SJSA1 (cell line): ENCODE measurements at regions not wholly inside any gene's neighbourhood (a gene's known extent, or its start where the extent isn't known, plus 50 kb on each side); places are given as distances from the start of the nearest gene placed in this dataset.

Experiments
- DNase-seq, 2 experiments: peaks; one replicate each; pipeline ENCODE4 v3.0.0-alpha.2; 2015 to 2020; ENCODE audit warnings: low spot score in 2 of 2, low read depth in 1 of 2
- H3K27ac ChIP-seq: fragments of 250-450 bp; sonication (Bioruptor Pico); 2 replicates; pipeline ENCODE4 v1.5.1; 2020; ENCODE audit warnings: mild to moderate bottlenecking, moderate library complexity
- H3K27me3 ChIP-seq: fragments of 250-450 bp; sonication (Bioruptor Pico); replicated peaks from 2 replicates; pipeline ENCODE4 v1.5.1; 2020; ENCODE audit warnings: mild to moderate bottlenecking, moderate library complexity
- H3K36me3 ChIP-seq: fragments of 250-450 bp; sonication (Bioruptor Pico); 2 replicates; pipeline ENCODE4 v1.5.1; 2020; ENCODE audit warnings: mild to moderate bottlenecking
- H3K4me1 ChIP-seq: fragments of 250-450 bp; sonication (Bioruptor Pico); replicated peaks from 2 replicates; pipeline ENCODE4 v1.6.1; 2021; ENCODE audit warnings: mild to moderate bottlenecking
- H3K4me3 ChIP-seq: fragments of 250-450 bp; sonication (Bioruptor Pico); 2 replicates; pipeline ENCODE4 v1.5.1; 2020; ENCODE audit warnings: mild to moderate bottlenecking
- H3K9me3 ChIP-seq: fragments of 250-450 bp; sonication (Bioruptor Pico); replicated peaks from 2 replicates; pipeline ENCODE4 v1.5.1; 2020; ENCODE audit warnings: mild to moderate bottlenecking

DNA sequence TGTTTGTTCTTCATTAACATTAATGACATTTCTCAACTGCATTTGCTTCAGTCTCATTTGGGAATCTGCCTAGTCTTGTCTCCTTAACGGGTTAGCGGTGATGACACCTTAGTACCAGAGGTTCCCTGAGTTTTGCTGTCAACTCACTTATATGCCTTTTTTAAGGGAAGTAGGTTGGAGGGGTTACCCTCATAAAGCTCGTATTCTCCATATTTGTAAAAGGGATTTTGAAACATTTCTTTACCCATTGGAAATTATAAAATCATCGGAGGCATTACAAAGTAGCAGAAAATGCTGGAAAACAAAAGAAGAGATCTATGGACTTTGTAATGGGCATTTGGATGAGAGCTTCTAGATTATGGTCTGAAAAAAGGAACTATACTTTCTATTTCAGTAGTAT is 88.7 kb upstream of the PRDM1 start:
- Histone ChIP-seq H3K27ac (no peak overlapping the region), H3K27me3 (no peaks in the 10 kb centered on the region), H3K9me3 (no peaks in the 10 kb centered on the region), H3K4me3 (no peak overlapping the region), H3K4me1 (peaks cover 10% of the 10 kb centered on the region), H3K36me3 (peaks cover 4% of the 10 kb centered on the region)
- DNase-seq, result no peak

DNA sequence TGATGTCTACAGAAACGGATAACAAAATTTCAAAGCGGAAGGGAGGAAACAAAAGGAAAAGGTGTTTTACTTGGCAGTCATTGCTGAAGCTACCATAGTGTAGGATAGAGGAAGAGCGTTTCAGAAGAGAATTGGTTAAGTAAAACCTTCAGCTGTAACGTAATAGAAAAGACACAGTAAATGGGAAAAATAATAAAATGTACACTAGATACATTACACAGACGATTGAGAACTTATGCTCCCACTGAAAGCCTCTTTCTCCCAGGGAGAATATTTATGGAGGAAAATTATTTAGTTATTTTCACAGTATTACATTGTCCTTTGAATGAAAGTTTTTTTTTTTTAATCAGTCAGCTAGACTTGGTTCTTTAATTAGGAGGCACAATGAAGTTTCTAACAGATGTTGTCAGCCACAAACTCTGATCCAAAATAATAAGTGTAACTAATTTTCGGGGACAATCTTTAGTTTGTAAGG is 90.7 kb upstream of the PRDM1 start:
- H3K4me3 ChIP-seq, result peak overlapping the region; percentile 66
- peaks cover 17% of the 10 kb centered on the region for H3K4me1 ChIP-seq
- peak overlapping the region; percentile 88 for H3K27ac ChIP-seq
- no peaks in the 10 kb centered on the region for H3K27me3 ChIP-seq
- H3K9me3 ChIP-seq, result no peaks in the 10 kb centered on the region
- peak in 1 of 2 experiments; percentile 15 for DNase-seq
- peaks cover 4% of the 10 kb centered on the region for H3K36me3 ChIP-seq

DNA sequence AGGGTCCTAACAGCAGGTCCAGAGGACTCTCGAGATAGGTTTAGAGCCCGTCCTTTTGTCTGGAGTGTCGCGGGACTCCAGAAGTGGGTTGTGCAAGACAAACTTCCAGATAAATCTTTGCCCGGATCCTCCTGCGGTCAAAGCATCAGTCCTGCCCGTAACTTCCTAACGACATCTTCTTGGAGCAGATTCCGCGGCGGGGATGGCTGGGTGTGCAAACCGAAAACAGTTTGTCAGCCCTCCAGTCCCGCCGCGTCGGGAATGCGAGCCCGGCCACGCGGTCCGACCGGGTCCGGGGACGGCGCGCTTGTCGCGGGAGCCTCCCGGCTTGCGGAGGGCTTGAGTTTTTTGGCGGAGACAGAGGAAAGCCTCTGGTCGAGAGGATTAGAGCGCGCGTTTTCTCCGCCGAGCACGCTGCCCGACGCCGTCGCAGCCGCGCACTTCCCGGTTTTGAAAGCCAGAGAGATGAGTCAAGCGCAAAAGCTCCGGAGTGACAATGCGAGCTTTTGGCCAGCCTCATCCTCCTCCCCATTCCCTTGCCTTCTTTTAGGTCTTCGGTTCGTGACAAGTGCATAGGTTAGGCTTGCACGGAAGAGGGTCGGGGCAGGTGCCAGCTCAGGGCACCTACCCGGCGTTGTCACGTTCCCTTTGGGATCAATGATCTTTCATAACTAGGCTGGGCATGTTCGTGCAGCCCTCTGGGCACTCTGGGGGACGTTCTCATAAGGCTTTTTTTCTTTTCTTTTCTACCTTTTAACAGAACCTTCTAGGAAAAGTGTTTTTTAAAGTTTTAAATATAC is 91.3 kb upstream of the PRDM1 start:
- peaks cover 17% of the 10 kb centered on the region for H3K4me1 ChIP-seq
- peak; percentile 79 to 86 for DNase-seq
- H3K36me3 ChIP-seq, result peaks cover 4% of the 10 kb centered on the region
- peak overlapping the region; percentile 88 for H3K27ac ChIP-seq
- no peaks in the 10 kb centered on the region for H3K27me3 ChIP-seq
- no peaks in the 10 kb centered on the region for H3K9me3 ChIP-seq
- peak overlapping the region; percentile 66 for H3K4me3 ChIP-seq

DNA sequence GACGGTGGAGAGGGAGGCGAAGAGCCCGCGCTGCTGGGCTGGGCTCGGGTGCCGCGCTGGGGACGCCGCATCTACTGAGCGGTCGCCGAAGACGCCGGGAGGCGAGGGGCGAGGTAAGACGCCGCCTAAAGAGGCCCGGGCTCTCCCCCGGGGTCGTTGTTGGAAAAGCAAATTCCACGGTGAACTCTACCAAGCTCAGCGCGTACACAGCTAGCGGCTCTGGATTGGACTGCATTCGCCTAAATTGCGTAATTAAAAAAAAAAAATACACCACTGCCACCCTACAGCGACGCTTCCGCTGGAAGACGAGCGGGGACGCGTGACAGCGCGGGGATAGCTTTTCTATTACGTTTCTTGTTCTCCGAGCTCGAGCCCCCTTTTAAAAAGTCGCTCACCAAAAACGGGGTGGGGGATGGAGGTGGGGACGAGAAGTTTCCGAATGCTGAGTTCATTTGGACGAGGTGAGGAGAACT is 92.0 kb upstream of the PRDM1 start:
- Histone ChIP-seq H3K9me3 (no peaks in the 10 kb centered on the region), H3K36me3 (peaks cover 4% of the 10 kb centered on the region), H3K27ac (peak overlapping the region; percentile 88), H3K27me3 (no peaks in the 10 kb centered on the region), H3K4me1 (peaks cover 17% of the 10 kb centered on the region), H3K4me3 (peak overlapping the region; percentile 66)
- DNase-seq, result peak in 1 of 2 experiments; percentile 83

DNA sequence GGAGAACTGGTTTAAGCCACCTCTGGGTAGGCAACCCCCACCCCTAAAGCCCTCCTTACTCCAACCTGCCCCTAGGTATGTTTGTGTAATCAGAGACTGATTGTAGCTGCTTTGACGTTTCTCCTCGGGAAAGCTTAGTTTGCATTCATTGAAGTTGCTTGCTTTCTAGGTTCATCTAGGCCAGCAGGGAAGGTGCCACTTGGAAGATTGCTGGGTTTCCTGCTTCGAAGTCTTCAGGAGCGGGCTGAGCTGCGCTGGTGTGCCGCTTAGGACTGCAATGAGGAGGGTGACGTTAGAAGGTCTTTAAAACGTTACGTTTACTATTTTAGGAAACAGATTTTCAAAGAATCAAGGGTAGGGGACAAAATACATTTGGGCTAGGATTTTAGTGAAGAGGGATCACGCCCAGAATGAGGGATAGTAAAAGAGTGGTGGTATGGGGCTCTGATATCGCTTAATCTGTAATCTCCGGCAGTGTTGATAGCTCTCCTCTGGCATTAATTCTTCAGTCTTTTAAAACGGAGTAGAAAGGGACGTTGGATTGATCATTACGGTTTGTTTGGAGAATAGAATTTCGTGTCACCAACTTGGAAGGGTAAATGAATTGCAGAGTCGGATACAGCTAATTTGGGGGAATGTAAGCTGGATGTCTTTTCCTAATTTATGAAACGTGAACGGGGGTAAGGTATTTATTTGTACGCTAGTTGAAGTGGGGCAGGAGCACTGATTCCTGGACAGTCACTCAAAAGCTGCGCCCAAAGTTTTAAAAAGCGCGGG is 92.6 kb upstream of the PRDM1 start:
- peaks cover 17% of the 10 kb centered on the region for H3K4me1 ChIP-seq
- DNase-seq, result no peak
- H3K27ac ChIP-seq, result peak overlapping the region; percentile 88
- H3K9me3 ChIP-seq, result no peaks in the 10 kb centered on the region
- no peaks in the 10 kb centered on the region for H3K27me3 ChIP-seq
- peaks cover 4% of the 10 kb centered on the region for H3K36me3 ChIP-seq
- peak overlapping the region; percentile 66 for H3K4me3 ChIP-seq

DNA sequence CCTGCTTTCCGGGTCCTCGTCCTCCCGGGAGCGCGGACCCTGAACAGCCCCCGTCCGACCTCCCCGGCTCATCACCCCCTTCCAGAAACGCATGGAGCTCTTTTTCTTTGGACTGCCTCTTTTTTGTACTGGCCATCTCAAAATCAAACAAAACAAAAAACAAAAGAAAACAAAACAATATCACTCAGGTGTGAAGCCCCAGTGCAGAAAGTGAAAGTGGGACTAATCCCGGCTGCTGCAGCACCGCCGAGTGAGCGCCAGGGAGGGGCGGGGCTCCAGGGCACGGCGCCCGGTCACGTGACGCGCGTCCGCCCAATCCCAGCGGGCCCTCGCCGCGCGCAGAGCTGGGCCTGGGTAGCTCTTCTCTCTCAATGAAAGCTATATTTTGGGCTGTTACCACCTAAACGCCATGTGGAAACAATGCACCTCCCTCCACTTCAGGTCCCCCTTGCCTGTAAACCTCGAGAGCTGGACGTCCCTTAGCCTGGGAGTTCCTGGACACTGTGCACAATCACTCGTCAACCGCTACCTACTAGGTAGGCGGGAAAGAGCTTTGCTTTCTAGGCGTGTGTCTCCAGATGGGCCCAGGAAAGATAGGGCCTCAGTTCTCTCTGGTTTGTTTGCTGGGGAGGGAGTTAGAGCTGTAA is 93.7 kb upstream of the PRDM1 start:
- no peak overlapping the region for H3K27ac ChIP-seq
- peak; percentile 76 to 86 for DNase-seq

DNA sequence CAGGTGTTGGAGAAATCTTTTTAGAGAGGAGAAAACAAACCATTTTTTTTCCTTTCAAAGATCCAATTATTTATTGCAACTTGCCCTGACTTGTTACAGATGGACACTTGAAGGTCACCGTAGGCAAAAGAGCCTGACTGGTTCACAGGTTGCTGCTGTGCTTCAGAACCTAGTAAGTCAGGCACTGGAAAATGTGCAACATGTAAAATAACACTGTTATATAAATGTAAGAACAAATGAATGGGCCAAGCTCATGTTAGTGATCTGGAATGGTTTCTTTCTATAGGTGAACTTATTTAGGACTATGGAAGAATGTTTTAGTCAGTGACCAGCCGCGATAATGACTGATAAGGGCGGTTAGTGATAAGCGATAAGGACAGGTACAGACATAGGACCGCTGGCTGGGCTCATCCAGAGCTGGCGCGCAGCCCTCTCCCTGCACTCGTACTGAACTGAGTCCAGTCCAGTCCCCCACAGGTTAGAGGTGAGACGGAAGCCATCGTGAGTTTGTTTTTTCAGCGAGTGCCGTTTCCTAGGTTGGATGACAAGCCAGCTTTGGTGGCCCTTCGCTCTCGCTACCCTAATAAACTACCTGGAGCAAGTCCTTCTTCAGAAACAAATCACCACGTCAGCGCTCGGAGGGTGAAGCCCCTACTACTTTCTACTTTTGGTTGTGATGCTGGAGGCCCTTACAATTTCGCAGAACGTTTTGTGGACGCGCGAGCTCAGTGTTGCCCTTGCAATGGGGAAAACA is 94.4 kb upstream of the PRDM1 start:
- H3K4me1 ChIP-seq, result peaks cover 17% of the 10 kb centered on the region
- no peaks in the 10 kb centered on the region for H3K27me3 ChIP-seq
- no peaks in the 10 kb centered on the region for H3K9me3 ChIP-seq
- peak overlapping the region; percentile 51 for H3K4me3 ChIP-seq
- H3K27ac ChIP-seq, result no peak overlapping the region
- DNase-seq, result peak in 1 of 2 experiments; percentile 13
- H3K36me3 ChIP-seq, result peaks cover 4% of the 10 kb centered on the region

More for the DNA sequence above, 93.7 kb upstream of the PRDM1 start:
- Histone ChIP-seq H3K36me3 (peaks cover 4% of the 10 kb centered on the region), H3K27me3 (no peaks in the 10 kb centered on the region), H3K4me1 (peaks cover 17% of the 10 kb centered on the region), H3K9me3 (no peaks in the 10 kb centered on the region), H3K4me3 (peak overlapping the region; percentile 51)

DNA sequence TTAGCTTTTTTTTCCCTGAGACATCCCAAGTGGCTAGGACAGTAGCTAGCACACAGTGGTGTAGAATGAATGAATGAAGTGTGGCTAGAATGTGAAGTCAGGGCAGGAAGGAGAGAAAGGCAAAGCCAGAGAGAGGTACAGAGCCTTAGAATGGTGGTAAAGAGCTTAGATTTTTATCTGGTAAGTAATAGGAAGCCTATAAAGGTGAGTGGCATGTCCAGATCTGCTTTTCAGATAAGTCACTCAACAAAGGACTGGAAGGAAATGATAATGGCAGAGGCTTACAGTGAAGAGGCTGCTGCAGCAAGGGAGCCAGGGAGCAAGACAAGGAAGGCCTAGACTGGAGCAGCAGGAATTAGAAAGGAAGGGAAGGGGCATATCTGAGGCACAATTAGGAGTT is 96.0 kb upstream of the PRDM1 start:
- H3K27ac ChIP-seq, result no peak overlapping the region
- no peak for DNase-seq
- peaks cover 17% of the 10 kb centered on the region for H3K4me1 ChIP-seq
- H3K9me3 ChIP-seq, result no peaks in the 10 kb centered on the region
- no peak overlapping the region for H3K4me3 ChIP-seq
- H3K36me3 ChIP-seq, result peaks cover 4% of the 10 kb centered on the region
- H3K27me3 ChIP-seq, result no peaks in the 10 kb centered on the region

DNA sequence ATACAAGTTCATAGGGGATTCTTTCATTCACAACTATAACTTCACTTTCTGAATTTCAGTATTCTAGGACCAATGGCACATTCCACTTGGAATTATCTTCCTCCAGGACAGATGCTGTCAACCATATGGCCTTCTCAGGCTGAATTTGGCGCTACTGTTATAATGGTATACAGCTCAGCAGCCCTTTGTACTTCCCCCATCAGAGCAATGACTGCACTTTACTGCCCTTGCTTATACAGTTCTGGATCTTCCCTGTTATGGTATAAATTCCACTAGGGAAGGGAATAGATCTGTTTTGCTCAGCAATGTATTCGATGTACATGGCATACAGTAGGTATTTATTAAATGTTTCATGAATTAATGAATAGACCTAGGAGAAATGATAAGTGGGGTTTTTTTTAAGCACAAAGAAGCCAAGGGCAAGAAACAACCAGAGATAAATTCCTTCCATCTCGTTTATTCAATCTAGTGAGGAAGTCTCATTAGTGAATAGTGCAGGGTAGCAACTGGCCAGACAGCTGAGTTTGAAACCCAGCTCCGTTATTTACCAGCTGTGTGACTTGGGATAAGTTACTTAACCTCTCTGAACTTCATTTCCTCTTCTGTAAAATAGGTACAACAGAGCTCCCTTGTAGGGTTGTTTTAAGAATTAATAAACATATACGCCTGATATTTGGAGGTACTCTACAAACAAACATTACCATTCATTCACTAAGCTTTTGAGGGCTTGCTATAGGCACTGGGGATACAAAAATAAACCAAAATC is 97.1 kb upstream of the PRDM1 start:
- H3K9me3 ChIP-seq, result no peaks in the 10 kb centered on the region
- DNase-seq, result no peak
- H3K36me3 ChIP-seq, result no peaks in the 10 kb centered on the region
- H3K27me3 ChIP-seq, result no peaks in the 10 kb centered on the region
- H3K4me1 ChIP-seq, result peaks cover 17% of the 10 kb centered on the region
- H3K4me3 ChIP-seq, result no peak overlapping the region
- no peak overlapping the region for H3K27ac ChIP-seq

DNA sequence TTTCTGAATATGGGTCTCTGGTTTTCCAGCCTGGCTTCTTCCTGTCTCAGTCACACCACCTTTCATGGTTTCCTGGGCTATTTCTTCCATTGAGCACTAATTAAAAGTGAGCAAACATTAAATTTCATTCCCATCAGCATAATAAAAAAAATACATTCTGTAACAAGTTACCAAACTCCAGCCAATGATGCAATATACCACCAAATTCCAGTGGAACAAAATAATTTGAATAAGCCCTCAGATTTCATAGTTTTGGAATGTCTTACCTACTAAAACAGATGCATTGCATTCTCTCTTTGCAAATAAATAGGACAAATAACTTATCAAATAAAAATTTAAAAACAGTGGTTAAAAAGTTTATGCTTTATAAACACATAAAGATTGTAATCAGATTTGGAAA is 97.8 kb upstream of the PRDM1 start:
- no peak for DNase-seq
- H3K36me3 ChIP-seq, result no peaks in the 10 kb centered on the region

DNA sequence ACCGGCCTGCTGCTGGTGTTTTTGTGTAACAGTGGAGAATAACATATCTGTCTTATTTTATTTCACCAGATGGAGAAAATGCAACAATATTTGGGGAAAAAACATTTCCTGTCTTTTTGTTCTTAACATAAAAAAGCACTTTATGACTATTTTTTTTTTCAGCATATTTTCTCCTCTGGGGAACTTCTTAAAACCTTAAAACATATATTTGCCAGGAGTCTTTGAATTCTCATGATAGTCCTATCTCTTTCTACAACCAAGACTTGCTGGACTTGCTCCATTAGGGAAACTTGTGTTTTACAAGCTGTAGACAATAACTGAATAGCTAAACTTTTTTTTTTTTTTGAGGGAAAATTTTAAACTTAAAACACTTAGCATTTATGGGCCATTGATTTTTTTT is 98.6 kb upstream of the PRDM1 start:
- H3K27ac ChIP-seq, result no peak overlapping the region
- no peaks in the 10 kb centered on the region for H3K36me3 ChIP-seq
- no peaks in the 10 kb centered on the region for H3K27me3 ChIP-seq
- DNase-seq, result no peak
- no peaks in the 10 kb centered on the region for H3K9me3 ChIP-seq
- H3K4me3 ChIP-seq, result no peak overlapping the region
- H3K4me1 ChIP-seq, result peaks cover 7% of the 10 kb centered on the region

More for the DNA sequence above, 97.8 kb upstream of the PRDM1 start:
- H3K27me3 ChIP-seq, result no peaks in the 10 kb centered on the region
- H3K27ac ChIP-seq, result no peak overlapping the region
- H3K4me1 ChIP-seq, result peaks cover 11% of the 10 kb centered on the region
- no peaks in the 10 kb centered on the region for H3K9me3 ChIP-seq
- no peak overlapping the region for H3K4me3 ChIP-seq

DNA sequence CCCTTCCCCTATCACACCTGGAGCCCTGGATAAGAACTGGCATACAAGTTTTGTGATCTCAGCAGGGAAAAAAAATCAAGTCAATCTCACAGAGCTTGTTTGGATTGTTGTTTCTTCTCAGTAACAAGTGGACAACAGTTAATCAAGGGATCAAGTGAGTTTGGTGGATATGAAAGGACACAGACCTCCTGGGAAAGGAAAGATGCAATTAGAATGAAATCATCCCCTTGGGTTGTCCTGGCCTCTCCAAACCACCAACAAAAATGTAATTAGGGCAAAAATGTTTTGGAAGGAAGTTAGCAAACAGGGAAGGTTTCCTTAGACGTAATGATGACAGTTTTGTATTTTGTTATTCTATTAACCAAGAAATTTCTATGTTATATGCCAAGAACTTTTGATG is 99.1 kb upstream of the PRDM1 start:
- no peak overlapping the region for H3K4me3 ChIP-seq
- no peak for DNase-seq
- H3K27ac ChIP-seq, result no peak overlapping the region
- H3K27me3 ChIP-seq, result no peaks in the 10 kb centered on the region
- peaks cover 5% of the 10 kb centered on the region for H3K4me1 ChIP-seq
- no peaks in the 10 kb centered on the region for H3K9me3 ChIP-seq
- H3K36me3 ChIP-seq, result no peaks in the 10 kb centered on the region
